HEK293T (cell line): ENCODE measurements at regions not wholly inside any gene's neighbourhood (a gene's known extent, or its start where the extent isn't known, plus 50 kb on each side); places are given as distances from the start of the nearest gene placed in this dataset.

Experiments
- CTCF ChIA-PET: fragments of 350-600 bp; formaldehyde crosslinking; extraction: SDS; loops from one replicate; lab custom pipeline; 2021; ENCODE audit warnings: antibody characterized with exemption, inconsistent platforms; lab: Yijun Ruan, JAX
- POLR2A ChIA-PET: fragments of 350-600 bp; formaldehyde crosslinking; extraction: SDS; loops from one replicate; lab custom pipeline; 2020; ENCODE audit warnings: antibody characterized with exemption, inconsistent platforms; lab: Yijun Ruan, JAX
- DNase-seq: peaks from one replicate; pipeline ENCODE4 v3.0.0; 2012; ENCODE audit warnings: mixed read lengths; ENCODE audit errors: extremely low spot score
- ARNT ChIP-seq: fragments of 450-650 bp; IDR thresholded peaks from 2 replicates; pipeline ENCODE4 v1.6.1; 2017; ENCODE audit warnings: mild to moderate bottlenecking
- BHLHE40 ChIP-seq: fragments of 450-650 bp; IDR thresholded peaks from 2 replicates; pipeline ENCODE4 v1.6.1; 2016; ENCODE audit warnings: mild to moderate bottlenecking, moderate library complexity, borderline replicate concordance
- CTBP1 ChIP-seq: fragments of 450-650 bp; IDR thresholded peaks from 2 replicates; pipeline ENCODE4 v1.6.1; 2016; ENCODE audit warnings: borderline replicate concordance
- ELF4 ChIP-seq: fragments of 450-650 bp; IDR thresholded peaks from 2 replicates; pipeline ENCODE4 v1.6.1; 2017; ENCODE audit warnings: antibody characterized with exemption
- FOXA1 ChIP-seq: fragments of 450-650 bp; IDR thresholded peaks from 2 replicates; pipeline ENCODE4 v1.6.1; 2016; ENCODE audit warnings: mild to moderate bottlenecking
- FOXK2 ChIP-seq: fragments of 450-650 bp; IDR thresholded peaks from 2 replicates; pipeline ENCODE4 v1.6.1; 2016; ENCODE audit warnings: mild to moderate bottlenecking
- FOXM1 ChIP-seq: fragments of 450-650 bp; IDR thresholded peaks from 2 replicates; pipeline ENCODE4 v1.6.1; 2017; ENCODE audit warnings: mild to moderate bottlenecking, borderline replicate concordance
- HDGF ChIP-seq: fragments of 450-650 bp; IDR thresholded peaks from 2 replicates; pipeline ENCODE4 v1.6.1; 2017; ENCODE audit warnings: antibody characterized with exemption, borderline replicate concordance
- L3MBTL2 ChIP-seq: fragments of 450-650 bp; conservative IDR thresholded peaks from 2 replicates; pipeline ENCODE4 v1.6.1; 2016; ENCODE audit warnings: mild to moderate bottlenecking
- LEF1 ChIP-seq: fragments of 450-650 bp; IDR thresholded peaks from 2 replicates; pipeline ENCODE4 v1.6.1; 2017; ENCODE audit warnings: mild to moderate bottlenecking, borderline replicate concordance
- NFRKB ChIP-seq: fragments of 450-650 bp; IDR thresholded peaks from 2 replicates; pipeline ENCODE4 v1.6.1; 2016; ENCODE audit warnings: mild to moderate bottlenecking, moderate library complexity
- PKNOX1 ChIP-seq: fragments of 450-650 bp; IDR thresholded peaks from 2 replicates; pipeline ENCODE4 v1.6.1; 2016
- SP1 ChIP-seq: fragments of 450-650 bp; IDR thresholded peaks from 2 replicates; pipeline ENCODE4 v1.6.1; 2017
- SUZ12 ChIP-seq: fragments of 450-650 bp; IDR thresholded peaks from 2 replicates; pipeline ENCODE4 v1.6.1; 2016; ENCODE audit warnings: mild to moderate bottlenecking
- TARDBP ChIP-seq: fragments of 450-650 bp; IDR thresholded peaks from 2 replicates; pipeline ENCODE4 v1.6.1; 2016
- ZNF384 ChIP-seq: fragments of 450-650 bp; IDR thresholded peaks from 2 replicates; pipeline ENCODE4 v1.6.1; 2016

GRCh38 chr2:145273840-145274239, 753.9 kb upstream of the ZEB2 start:
- ChIA-PET CTCF (no interaction called here), POLR2A (no interaction called here)
- no peak for DNase-seq
- TF ChIP-seq FOXK2 = no peak
- TF ChIP-seq ARNT = no peak
- TF ChIP-seq CTBP1 = no peak
- TF ChIP-seq SUZ12 = no peak
- TF ChIP-seq NFRKB = no peak
- no peak for TF ChIP-seq BHLHE40
- TF ChIP-seq ELF4 = no peak
- no peak for TF ChIP-seq LEF1
- TF ChIP-seq SP1 = no peak

GRCh38 chr2:145268931-145269330, 749.0 kb upstream of the ZEB2 start:
- no peak for DNase-seq
- ChIA-PET CTCF (no interaction called here), POLR2A (no interaction called here)
- TF ChIP-seq HDGF (no peak), PKNOX1 (no peak), ZNF384 (no peak), LEF1 (no peak), CTBP1 (no peak), SUZ12 (no peak), ELF4 (no peak), TARDBP (no peak), FOXM1 (no peak), NFRKB (no peak), L3MBTL2 (no peak), SP1 (no peak)

- POLR2A ChIA-PET = no interaction called here
- CTCF ChIA-PET = no interaction called here
- no peak for DNase-seq
- TF ChIP-seq ELF4 (no peak), NFRKB (no peak), BHLHE40 (no peak), SP1 (no peak), ZNF384 (no peak), L3MBTL2 (no peak), FOXK2 (no peak), FOXM1 (no peak), SUZ12 (no peak), PKNOX1 (no peak), ARNT (no peak), TARDBP (no peak), CTBP1 (no peak), LEF1 (no peak), FOXA1 (no peak), HDGF (no peak)
Observed at GRCh38 chr2:145267451-145267850, 747.5 kb upstream of the ZEB2 start.

- CTCF ChIA-PET = no interaction called here
- no peak for DNase-seq
- POLR2A ChIA-PET = no interaction called here
- TF ChIP-seq ZNF384 (no peak), SUZ12 (no peak), BHLHE40 (no peak), FOXM1 (no peak), NFRKB (no peak), HDGF (no peak), TARDBP (no peak), PKNOX1 (no peak), SP1 (no peak), FOXA1 (no peak), FOXK2 (no peak), ELF4 (no peak), LEF1 (no peak), CTBP1 (no peak), ARNT (no peak), L3MBTL2 (no peak)
Observed at GRCh38 chr2:145265244-145265643, 745.3 kb upstream of the ZEB2 start.

GRCh38 chr2:145260674-145261073, 740.8 kb upstream of the ZEB2 start:
- POLR2A ChIA-PET = no interaction called here
- no peak for DNase-seq
- CTCF ChIA-PET = no interaction called here
- TF ChIP-seq FOXM1 = no peak
- no peak for TF ChIP-seq LEF1
- TF ChIP-seq SP1 = no peak
- no peak for TF ChIP-seq SUZ12
- TF ChIP-seq TARDBP = no peak

GRCh38 chr2:145260081-145260480, 740.2 kb upstream of the ZEB2 start:
- CTCF ChIA-PET = no interaction called here

More at GRCh38 chr2:145260081-145260480, 740.2 kb upstream of the ZEB2 start:
- DNase-seq = no peak
- POLR2A ChIA-PET = no interaction called here
- TF ChIP-seq FOXK2 = no peak
- TF ChIP-seq PKNOX1 = no peak
- TF ChIP-seq FOXA1 = no peak
- no peak for TF ChIP-seq FOXM1
